CD14-positive monocyte (primary cell): ENCODE measurements at regions not wholly inside any gene's neighbourhood (a gene's known extent, or its start where the extent isn't known, plus 50 kb on each side); places are given as distances from the start of the nearest gene placed in this dataset.

ENCODE experiments used
- DNase-seq, 3 donors: peaks; one replicate each; pipeline ENCODE4 v3.0.0-alpha.2; 2011 to 2022
- H2AFZ ChIP-seq: 2 replicates; pipeline ENCODE4 v1.6.0; 2012; ENCODE audit warnings: mild to moderate bottlenecking, low read depth, low read length, inconsistent platforms; ENCODE audit not compliant: insufficient read depth, poor library complexity, severe bottlenecking
- H3K27ac ChIP-seq, 2 donors: 1 replicate in 1 of 2; 2 replicates in 1 of 2; pipeline ENCODE4 v1.5.1; 2012 to 2013; ENCODE audit warnings: low read length in 2 of 2, control low read depth in 1 of 2, inconsistent platforms in 1 of 2, low read depth in 1 of 2, mild to moderate bottlenecking in 1 of 2
- H3K27me3 ChIP-seq, 2 donors: one replicate each; pipeline versions ENCODE4 v1.6.0 to v1.6.1; 2011 to 2013; ENCODE audit warnings: low read length in 2 of 2; ENCODE audit not compliant: control insufficient read depth in 2 of 2, insufficient read depth in 2 of 2
- H3K36me3 ChIP-seq, 2 donors: replicated peaks in 1 of 2; 1 replicate in 1 of 2; 2 replicates in 1 of 2; pipeline versions ENCODE4 v1.5.1 to v1.6.1; 2012 to 2013; ENCODE audit warnings: low read length in 2 of 2, control low read depth in 1 of 2, inconsistent platforms in 1 of 2, mild to moderate bottlenecking in 1 of 2; ENCODE audit not compliant: insufficient read depth in 2 of 2, control insufficient read depth in 1 of 2
- H3K4me1 ChIP-seq, 2 donors: 1 replicate in 1 of 2; 2 replicates in 1 of 2; pipeline versions ENCODE4 v1.5.1 to v1.6.1; 2012 to 2013; ENCODE audit warnings: low read length in 2 of 2, control low read depth in 1 of 2, inconsistent platforms in 1 of 2, mild to moderate bottlenecking in 1 of 2, moderate library complexity in 1 of 2; ENCODE audit not compliant: insufficient read depth in 2 of 2, control insufficient read depth in 1 of 2
- H3K4me2 ChIP-seq: replicated peaks from 2 replicates; pipeline ENCODE3; 2012; ENCODE audit warnings: low read length, moderate library complexity, mild to moderate bottlenecking; ENCODE audit not compliant: poor library complexity, severe bottlenecking; ENCODE audit errors: extremely low read depth
- H3K4me3 ChIP-seq, 3 experiments: fragments of 200-600 bp in 1 of 3; sonication (generic) in 1 of 3; replicated peaks in 1 of 3; 1 replicate in 2 of 3; 2 replicates in 1 of 3; pipeline ENCODE4 v1.5.1; 2011 to 2013; ENCODE audit warnings: low read length in 3 of 3, mild to moderate bottlenecking in 3 of 3, control low read depth in 2 of 3, low read depth in 2 of 3, inconsistent platforms in 1 of 3, moderate library complexity in 1 of 3
- H3K79me2 ChIP-seq: 2 replicates; pipeline ENCODE4 v1.6.0; 2012; ENCODE audit warnings: mild to moderate bottlenecking, control low read depth, inconsistent platforms, low read length, moderate library complexity; ENCODE audit not compliant: insufficient read depth
- H3K9ac ChIP-seq: 2 replicates; pipeline ENCODE4 v1.6.0; 2017; ENCODE audit warnings: low read length, mild to moderate bottlenecking; ENCODE audit not compliant: insufficient read depth, poor library complexity, severe bottlenecking
- H3K9me3 ChIP-seq, 2 donors: replicated peaks in 1 of 2; 1 replicate in 1 of 2; 2 replicates in 1 of 2; pipeline versions ENCODE4 v1.5.1 to v1.6.1; 2012 to 2013; ENCODE audit warnings: low read length in 2 of 2, control low read depth in 1 of 2; ENCODE audit not compliant: control insufficient read depth in 1 of 2, insufficient read depth in 1 of 2
- H4K20me1 ChIP-seq: 2 replicates; pipeline ENCODE4 v1.6.0; 2012; ENCODE audit warnings: mild to moderate bottlenecking, low read length, control low read depth, moderate library complexity; ENCODE audit not compliant: insufficient read depth
- H3K27ac Mint-ChIP-seq, 7 donors: one replicate each; pipeline ENCODE4 v1.8.0; 2020; ENCODE audit warnings: mild to moderate bottlenecking in 7 of 7, mixed read lengths in 7 of 7, moderate library complexity in 6 of 7, inconsistent platforms in 2 of 7
- H3K27me3 Mint-ChIP-seq, 3 donors: one replicate each; pipeline ENCODE4 v1.8.0; 2021 to 2022; ENCODE audit warnings: low read depth in 3 of 3, mild to moderate bottlenecking in 3 of 3, mixed read lengths in 3 of 3, moderate library complexity in 3 of 3, inconsistent platforms in 1 of 3
- H3K36me3 Mint-ChIP-seq, 2 donors: one replicate each; pipeline ENCODE4 v1.8.0; 2020; ENCODE audit warnings: mixed read lengths in 2 of 2, inconsistent platforms in 1 of 2, mild to moderate bottlenecking in 1 of 2
- H3K4me1 Mint-ChIP-seq: one replicate; pipeline ENCODE4 v1.8.0; 2020; ENCODE audit warnings: mild to moderate bottlenecking, mixed read lengths
- H3K4me3 Mint-ChIP-seq, 2 donors: one replicate each; pipeline ENCODE4 v1.8.0; 2020; ENCODE audit warnings: mild to moderate bottlenecking in 2 of 2, mixed read lengths in 2 of 2, moderate library complexity in 1 of 2
- H3K9me3 Mint-ChIP-seq, 7 donors: one replicate each; pipeline ENCODE4 v1.8.0; 2020 to 2022; ENCODE audit warnings: mixed read lengths in 7 of 7, mild to moderate bottlenecking in 6 of 7, moderate library complexity in 6 of 7, inconsistent platforms in 2 of 7
- CTCF ChIP-seq: fragments of 200-600 bp; IDR thresholded peaks from one replicate; pipeline ENCODE4 v1.8.0; 2022; ENCODE audit warnings: antibody characterized with exemption, mild to moderate bottlenecking
- WGBS: methylation state at CpG from one replicate; pipeline ENCODE4 v1.1.5; 2013; ENCODE audit warnings: missing lambda C conversion rate; ENCODE audit not compliant: insufficient coverage; 5-methylcytosine and 5-hydroxymethylcytosine counted together
- intact Hi-C, 2 donors: fragments of 100-400 bp; cut with micrococcal nuclease; formaldehyde crosslinking; loops; one replicate each; pipeline versions ENCODE4 v1.15.0 to v1.15.1; 2023

DNA sequence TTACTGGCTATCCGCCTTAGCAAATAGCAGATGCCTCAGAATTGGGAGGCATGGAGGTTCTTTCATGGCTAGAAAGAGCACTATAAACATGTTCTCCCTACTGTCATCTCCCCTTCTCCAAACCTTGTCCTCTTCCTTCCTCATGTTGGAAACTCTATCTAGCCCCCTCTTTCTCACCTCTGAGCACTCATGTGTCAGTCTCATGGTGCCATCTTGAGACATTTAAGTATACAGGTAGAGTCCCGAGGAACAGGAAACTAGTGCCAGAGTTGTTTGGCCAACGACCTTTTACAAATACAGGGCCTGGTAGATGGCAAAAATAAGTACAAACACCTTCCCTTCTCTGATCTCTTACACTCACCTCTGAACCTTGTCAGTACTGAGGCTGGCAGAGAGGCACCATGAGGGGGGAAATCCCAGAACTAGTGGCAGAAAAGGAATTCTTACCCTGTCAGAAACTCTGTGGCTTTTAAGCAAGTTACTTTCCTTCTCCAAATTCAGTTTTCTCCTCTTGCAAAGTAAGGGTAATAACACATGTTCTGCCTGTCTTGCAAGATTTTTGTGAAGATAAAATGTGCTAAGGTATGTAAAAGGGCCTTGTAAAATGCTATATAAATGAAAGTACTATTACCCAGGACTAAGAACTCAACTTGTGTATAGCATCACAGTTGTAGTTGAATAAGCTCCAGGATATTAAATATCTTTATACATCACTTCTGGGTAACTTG is 94.1 kb upstream of the SNX2 start:
- H3K36me3 ChIP-seq: no peaks in the 10 kb centered on the region
- no peaks in the 10 kb centered on the region for H3K9me3 ChIP-seq
- H3K36me3 Mint-ChIP-seq: no peaks in the 10 kb centered on the region
- no peak for TF ChIP-seq CTCF
- H3K4me3 ChIP-seq: no peak overlapping the region
- H2AFZ ChIP-seq: no peak overlapping the region
- H3K27ac ChIP-seq: no peak overlapping the region
- H3K27me3 Mint-ChIP-seq: peaks cover 4 to 20% (median 6%) of the 10 kb centered on the region in 3 donors
- peaks cover 0 to 4% of the 10 kb centered on the region in 2 donors for H3K27me3 ChIP-seq
- WGBS: 86% methylated on average over 1 of the region's 3 CpGs
- no peaks in the 10 kb centered on the region for H4K20me1 ChIP-seq
- H3K4me2 ChIP-seq: no peak overlapping the region
- no peak overlapping the region for H3K4me3 Mint-ChIP-seq
- no peak for DNase-seq
- no peaks in the 10 kb centered on the region for H3K4me1 ChIP-seq
- intact Hi-C loops: no loop called here
- H3K79me2 ChIP-seq: no peaks in the 10 kb centered on the region
- H3K4me1 Mint-ChIP-seq: no peaks in the 10 kb centered on the region
- peaks cover 0 to 15% (median 7%) of the 10 kb centered on the region in 7 donors for H3K9me3 Mint-ChIP-seq
- H3K27ac Mint-ChIP-seq: peak overlapping the region in 1 of 7 donors; percentile 15
- H3K9ac ChIP-seq: no peak overlapping the region

DNA sequence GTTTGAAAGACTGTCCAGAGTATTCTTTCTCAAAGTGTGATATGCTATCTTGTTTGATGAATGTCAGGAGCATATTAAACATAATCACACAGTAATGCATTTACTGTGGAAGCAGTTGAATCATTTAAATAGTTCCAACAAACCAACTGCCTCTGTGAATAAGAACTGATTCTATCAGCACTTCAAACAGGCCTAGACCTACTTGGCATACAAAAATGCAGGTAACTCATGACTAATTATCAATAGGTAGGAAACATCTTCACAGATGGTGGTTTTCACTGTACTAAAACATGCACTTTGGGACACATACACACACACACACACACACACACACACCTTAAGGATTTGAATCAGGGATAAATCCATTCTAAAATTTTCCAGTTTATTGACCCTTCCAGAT is 91.2 kb upstream of the SNX2 start:
- H3K36me3 ChIP-seq: no peaks in the 10 kb centered on the region
- no peaks in the 10 kb centered on the region for H3K4me1 ChIP-seq
- no peaks in the 10 kb centered on the region for H4K20me1 ChIP-seq
- peaks cover 0 to 4% of the 10 kb centered on the region in 2 donors for H3K27me3 ChIP-seq
- no peak overlapping the region for H3K4me3 ChIP-seq
- no peak for DNase-seq
- no peaks in the 10 kb centered on the region for H3K4me1 Mint-ChIP-seq
- TF ChIP-seq CTCF: no peak
- intact Hi-C loops: no loop called here
- H3K4me3 Mint-ChIP-seq: no peak overlapping the region
- H3K36me3 Mint-ChIP-seq: no peaks in the 10 kb centered on the region
- no peak overlapping the region for H3K27ac Mint-ChIP-seq
- no peaks in the 10 kb centered on the region for H3K9me3 ChIP-seq
- H2AFZ ChIP-seq: no peak overlapping the region
- no peak overlapping the region for H3K27ac ChIP-seq
- peaks cover 0 to 7% (median 2%) of the 10 kb centered on the region in 7 donors for H3K9me3 Mint-ChIP-seq
- H3K27me3 Mint-ChIP-seq: peaks cover 5 to 19% (median 6%) of the 10 kb centered on the region in 3 donors
- H3K9ac ChIP-seq: no peak overlapping the region
- no peaks in the 10 kb centered on the region for H3K79me2 ChIP-seq
- no peak overlapping the region for H3K4me2 ChIP-seq
